Small intestine (tissue), 7 donors: ENCODE measurements at regions not wholly inside any gene's neighbourhood (a gene's known extent, or its start where the extent isn't known, plus 50 kb on each side); places are given as distances from the start of the nearest gene placed in this dataset.

Experiments
- DNase-seq, 2 donors: peaks; one replicate each; pipeline versions ENCODE4 v3.0.0 to v3.0.0-alpha.2; 2013
- FAIRE-seq: peaks from 2 replicates; lab custom pipeline; 2012; peaks lifted over from hg19 to GRCh38; lab: Jason Lieb, UNC
- H3K27ac ChIP-seq, 3 donors: one replicate each; pipeline ENCODE4 v1.5.1; 2013; ENCODE audit warnings: low read length in 2 of 3, mild to moderate bottlenecking in 2 of 3, control low read depth in 1 of 3, inconsistent platforms in 1 of 3, low read depth in 1 of 3, moderate library complexity in 1 of 3
- H3K27me3 ChIP-seq, 3 donors: one replicate each; pipeline ENCODE4 v1.6.1; 2013; ENCODE audit warnings: low read length in 3 of 3, inconsistent platforms in 1 of 3; ENCODE audit not compliant: control insufficient read depth in 3 of 3, insufficient read depth in 3 of 3
- H3K36me3 ChIP-seq, 3 donors: one replicate each; pipeline ENCODE4 v1.6.1; 2013; ENCODE audit warnings: low read length in 3 of 3, inconsistent platforms in 1 of 3, low read depth in 1 of 3, mild to moderate bottlenecking in 1 of 3, moderate library complexity in 1 of 3; ENCODE audit not compliant: control insufficient read depth in 3 of 3, insufficient read depth in 2 of 3
- H3K4me1 ChIP-seq, 3 donors: one replicate each; pipeline ENCODE4 v1.6.1; 2013; ENCODE audit warnings: low read length in 2 of 3, inconsistent platforms in 1 of 3, low read depth in 1 of 3, mild to moderate bottlenecking in 1 of 3, moderate library complexity in 1 of 3; ENCODE audit not compliant: control insufficient read depth in 3 of 3, insufficient read depth in 2 of 3
- H3K4me3 ChIP-seq, 3 donors: one replicate each; pipeline ENCODE4 v1.5.1; 2013; ENCODE audit warnings: low read length in 3 of 3, control low read depth in 1 of 3, inconsistent platforms in 1 of 3, low read depth in 1 of 3, mild to moderate bottlenecking in 1 of 3, moderate library complexity in 1 of 3
- H3K9me3 ChIP-seq, 2 donors: one replicate each; pipeline ENCODE4 v1.6.1; 2013; ENCODE audit warnings: low read depth in 1 of 2, low read length in 1 of 2; ENCODE audit not compliant: control insufficient read depth in 2 of 2, insufficient read depth in 1 of 2
- WGBS, 3 donors: extraction: QIAGEN DNeasy Blood & Tissue Kit; methylation state at CpG; one replicate each; pipeline ENCODE4 v1.1.7; 2013; 5-methylcytosine and 5-hydroxymethylcytosine counted together
- donor health status: healthy with polysubstance abuse.
- donor health status: control.
- donor health status: control.
- donor health status: Bipolar disorder and iron deficiency.
- donor health status: healthy.

DNA sequence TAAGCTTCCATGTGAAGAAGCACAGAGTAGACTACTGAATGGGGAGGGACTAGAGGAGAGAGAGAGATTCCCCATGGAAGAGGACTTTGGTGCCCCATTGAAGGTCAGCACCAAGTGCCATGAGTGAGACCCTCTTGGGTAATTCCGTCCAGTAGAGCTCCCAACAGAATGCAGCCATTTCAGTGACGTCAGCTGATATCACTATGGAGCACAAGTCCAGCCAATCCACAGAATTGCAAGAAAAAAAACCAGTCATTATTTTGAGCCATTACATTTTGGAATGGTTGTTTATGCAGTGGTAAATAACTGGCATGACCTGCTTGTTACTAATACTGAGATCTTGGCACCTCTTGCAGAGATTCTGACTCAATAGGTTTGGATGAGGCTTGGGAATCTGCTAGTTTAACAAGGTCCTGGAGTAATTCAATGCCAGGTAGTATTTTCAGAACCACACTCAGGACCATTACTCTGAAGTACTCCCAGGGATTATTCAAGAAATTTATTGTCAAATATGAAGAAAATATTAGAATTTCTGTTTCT, 52.6 kb upstream of the SP8 start:
- FAIRE-seq, result no peak
- H3K4me3 ChIP-seq, result no peak overlapping the region
- H3K4me1 ChIP-seq, result no peaks in the 10 kb centered on the region
- 82 to 88% (median 85%) methylated on average over 2 of the region's 2 CpGs for WGBS, 3 donors
- H3K27me3 ChIP-seq, result peaks cover 0 to 2% (median 0%) of the 10 kb centered on the region in 3 donors
- no peaks in the 10 kb centered on the region for H3K36me3 ChIP-seq
- no peak for DNase-seq
- H3K27ac ChIP-seq, result no peak overlapping the region
- no peaks in the 10 kb centered on the region for H3K9me3 ChIP-seq

DNA sequence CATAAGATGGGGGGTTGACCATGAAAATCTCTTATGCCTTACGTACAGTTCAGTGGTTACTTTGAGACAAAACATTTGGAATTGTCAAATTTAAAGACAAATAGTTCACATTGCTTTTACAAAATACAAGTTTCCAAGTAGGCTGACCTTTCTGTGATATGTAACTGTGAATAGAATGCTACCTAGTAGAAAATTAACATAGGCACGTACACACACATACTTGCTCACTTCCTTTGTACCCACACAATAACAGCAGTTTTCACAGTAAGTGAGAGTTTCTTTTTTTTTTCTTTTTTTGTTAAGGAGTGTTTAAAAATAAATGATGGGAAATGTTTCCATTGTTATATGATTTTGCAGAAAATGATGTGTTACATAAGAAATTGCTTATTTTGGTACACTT, 53.3 kb upstream of the SP8 start:
- peaks cover 0 to 2% (median 0%) of the 10 kb centered on the region in 3 donors for H3K27me3 ChIP-seq
- H3K4me1 ChIP-seq, result no peaks in the 10 kb centered on the region
- no peak overlapping the region for H3K27ac ChIP-seq
- no peak overlapping the region for H3K4me3 ChIP-seq
- 58 to 63% (median 59%) methylated on average over 2 of the region's 2 CpGs for WGBS, 3 donors
- no peaks in the 10 kb centered on the region for H3K36me3 ChIP-seq
- no peak for DNase-seq
- no peaks in the 10 kb centered on the region for H3K9me3 ChIP-seq
- no peak for FAIRE-seq

GRCh38 chr7:20846791-20847190, 60.1 kb upstream of the SP8 start:
- WGBS, 3 donors, result 84 to 88% (median 86%) methylated on average over 6 of the region's 6 CpGs
- Histone ChIP-seq H3K4me3 (no peak overlapping the region), H3K27ac (no peak overlapping the region), H3K9me3 (no peaks in the 10 kb centered on the region), H3K4me1 (no peaks in the 10 kb centered on the region), H3K27me3 (no peaks in the 10 kb centered on the region), H3K36me3 (no peaks in the 10 kb centered on the region)
- DNase-seq (no peak), FAIRE-seq (no peak)

GRCh38 chr7:20858951-20859350, 72.3 kb upstream of the SP8 start:
- DNase-seq (no peak), FAIRE-seq (no peak)
- H3K27me3 ChIP-seq, result no peaks in the 10 kb centered on the region
- H3K27ac ChIP-seq, result no peak overlapping the region
- no peak overlapping the region for H3K4me3 ChIP-seq
- no peaks in the 10 kb centered on the region for H3K9me3 ChIP-seq
- H3K4me1 ChIP-seq, result no peaks in the 10 kb centered on the region
- no peaks in the 10 kb centered on the region for H3K36me3 ChIP-seq
- 74 to 78% (median 77%) methylated on average over 3 of the region's 3 CpGs for WGBS, 3 donors

DNA sequence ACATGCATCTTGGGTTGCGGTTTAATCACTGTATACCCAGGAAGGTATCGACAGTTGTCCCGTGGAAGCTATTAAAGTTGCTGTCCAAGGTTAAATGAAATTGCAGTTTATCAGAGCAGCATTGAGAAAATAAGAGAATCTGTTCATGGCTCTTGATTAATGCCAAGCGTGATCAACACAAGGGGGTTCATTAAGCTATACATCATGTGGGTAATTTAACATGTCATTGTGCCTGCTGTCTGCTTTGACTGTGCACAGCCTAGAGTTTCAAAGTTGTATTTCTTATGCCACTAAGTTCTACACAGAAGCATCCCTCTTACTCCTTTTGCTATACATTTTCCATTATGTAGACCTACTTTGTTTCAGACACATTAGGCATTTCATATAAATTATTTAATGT, 74.8 kb upstream of the SP8 start:
- no peaks in the 10 kb centered on the region for H3K27me3 ChIP-seq
- H3K4me3 ChIP-seq, result no peak overlapping the region
- no peaks in the 10 kb centered on the region for H3K36me3 ChIP-seq
- DNase-seq (no peak), FAIRE-seq (no peak)
- no peaks in the 10 kb centered on the region for H3K4me1 ChIP-seq
- no peaks in the 10 kb centered on the region for H3K9me3 ChIP-seq
- no peak overlapping the region for H3K27ac ChIP-seq
- 66 to 82% (median 75%) methylated on average over 4 of the region's 4 CpGs for WGBS, 3 donors

- no peak for FAIRE-seq
Observed at GRCh38 chr7:20862554-20862953, 75.9 kb upstream of the SP8 start.

GRCh38 chr7:20864221-20864620, 77.5 kb upstream of the SP8 start:
- Histone ChIP-seq H3K4me3 (no peak overlapping the region), H3K36me3 (no peaks in the 10 kb centered on the region), H3K9me3 (no peaks in the 10 kb centered on the region), H3K27me3 (no peaks in the 10 kb centered on the region), H3K4me1 (no peaks in the 10 kb centered on the region), H3K27ac (no peak overlapping the region)
- no peak for DNase-seq
- WGBS, 3 donors, result 87 to 95% (median 94%) methylated on average over 3 of the region's 3 CpGs
- no peak for FAIRE-seq

More at GRCh38 chr7:20862554-20862953, 75.9 kb upstream of the SP8 start:
- no peak for DNase-seq
- H3K4me1 ChIP-seq, result no peaks in the 10 kb centered on the region
- H3K27me3 ChIP-seq, result no peaks in the 10 kb centered on the region
- no peak overlapping the region for H3K27ac ChIP-seq
- H3K9me3 ChIP-seq, result no peaks in the 10 kb centered on the region
- no peaks in the 10 kb centered on the region for H3K36me3 ChIP-seq
- no peak overlapping the region for H3K4me3 ChIP-seq
- WGBS, 3 donors, result 54 to 72% (median 55%) methylated on average over 4 of the region's 4 CpGs

- Histone ChIP-seq H3K27me3 (no peaks in the 10 kb centered on the region), H3K36me3 (no peaks in the 10 kb centered on the region), H3K9me3 (no peaks in the 10 kb centered on the region), H3K4me3 (no peak overlapping the region), H3K27ac (no peak overlapping the region), H3K4me1 (no peaks in the 10 kb centered on the region)
- DNase-seq, result no peak
- 73 to 79% (median 75%) methylated on average over 6 of the region's 6 CpGs for WGBS, 3 donors
- no peak for FAIRE-seq
Observed at GRCh38 chr7:20865684-20866083, 79.0 kb upstream of the SP8 start.

- Histone ChIP-seq H3K27ac (no peak overlapping the region), H3K36me3 (no peaks in the 10 kb centered on the region), H3K4me3 (no peak overlapping the region), H3K27me3 (no peaks in the 10 kb centered on the region), H3K4me1 (no peaks in the 10 kb centered on the region), H3K9me3 (no peaks in the 10 kb centered on the region)
- DNase-seq (no peak), FAIRE-seq (no peak)
- 77 to 91% (median 87%) methylated on average over 2 of the region's 2 CpGs for WGBS, 3 donors
Observed at GRCh38 chr7:20870977-20871376, 84.3 kb upstream of the SP8 start.
